H1 (cell line): ENCODE measurements at regions not wholly inside any gene's neighbourhood (a gene's known extent, or its start where the extent isn't known, plus 50 kb on each side); places are given as distances from the start of the nearest gene placed in this dataset.

Experiments used
- BCL11A ChIP-seq, 2 experiments: IDR thresholded peaks; one replicate each; pipeline ENCODE4 v1.6.1; 2011; ENCODE audit warnings: low read depth in 2 of 2, low read length in 2 of 2, mild to moderate bottlenecking in 2 of 2
- JUN ChIP-seq: IDR thresholded peaks from 2 replicates; pipeline ENCODE4 v1.6.1; 2011; ENCODE audit warnings: low read depth, mild to moderate bottlenecking, improper control_type of control experiment, low read length
- POLR2AphosphoS5 ChIP-seq: IDR thresholded peaks from 2 replicates; pipeline ENCODE4 v1.6.1; 2011; ENCODE audit warnings: low read depth, low read length
- TCF12 ChIP-seq: IDR thresholded peaks from 2 replicates; pipeline ENCODE4 v1.6.1; 2011; ENCODE audit warnings: low read depth, mild to moderate bottlenecking, low read length
- TF ChIP-seq, protein P1 (sequence below), 3 experiments: IDR thresholded peaks; 1 replicate in 2 of 3; 2 replicates in 1 of 3; pipeline versions ENCODE4 v1.5.1 to v1.6.1; 2011; ENCODE audit warnings: low read length in 3 of 3, mild to moderate bottlenecking in 3 of 3, inconsistent platforms in 2 of 3, low read depth in 1 of 3, moderate library complexity in 1 of 3; ENCODE audit not compliant: insufficient read depth in 1 of 3; ENCODE audit errors: control extremely low read depth in 1 of 3
- TF ChIP-seq, protein P2 (sequence below): IDR thresholded peaks from 2 replicates; pipeline ENCODE4 v1.6.1; 2011; ENCODE audit warnings: low read depth, mild to moderate bottlenecking, low read length; ENCODE audit not compliant: insufficient read depth

- TF ChIP-seq JUN (no peak), POLR2AphosphoS5 (no peak), BCL11A (IDR thresholded peaks at IDR 0.05; ENCODE audit: low read depth in 2 of 2, low read length in 2 of 2) (no peak), TCF12 (no peak)
- TF ChIP-seq, protein P1, sequence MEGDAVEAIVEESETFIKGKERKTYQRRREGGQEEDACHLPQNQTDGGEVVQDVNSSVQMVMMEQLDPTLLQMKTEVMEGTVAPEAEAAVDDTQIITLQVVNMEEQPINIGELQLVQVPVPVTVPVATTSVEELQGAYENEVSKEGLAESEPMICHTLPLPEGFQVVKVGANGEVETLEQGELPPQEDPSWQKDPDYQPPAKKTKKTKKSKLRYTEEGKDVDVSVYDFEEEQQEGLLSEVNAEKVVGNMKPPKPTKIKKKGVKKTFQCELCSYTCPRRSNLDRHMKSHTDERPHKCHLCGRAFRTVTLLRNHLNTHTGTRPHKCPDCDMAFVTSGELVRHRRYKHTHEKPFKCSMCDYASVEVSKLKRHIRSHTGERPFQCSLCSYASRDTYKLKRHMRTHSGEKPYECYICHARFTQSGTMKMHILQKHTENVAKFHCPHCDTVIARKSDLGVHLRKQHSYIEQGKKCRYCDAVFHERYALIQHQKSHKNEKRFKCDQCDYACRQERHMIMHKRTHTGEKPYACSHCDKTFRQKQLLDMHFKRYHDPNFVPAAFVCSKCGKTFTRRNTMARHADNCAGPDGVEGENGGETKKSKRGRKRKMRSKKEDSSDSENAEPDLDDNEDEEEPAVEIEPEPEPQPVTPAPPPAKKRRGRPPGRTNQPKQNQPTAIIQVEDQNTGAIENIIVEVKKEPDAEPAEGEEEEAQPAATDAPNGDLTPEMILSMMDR (IDR thresholded peaks at IDR 0.05; ENCODE audit: control extremely low read depth in 1 of 3, insufficient read depth in 1 of 3, low read depth in 1 of 3, low read length in 3 of 3) = no peak
- TF ChIP-seq, protein P2, sequence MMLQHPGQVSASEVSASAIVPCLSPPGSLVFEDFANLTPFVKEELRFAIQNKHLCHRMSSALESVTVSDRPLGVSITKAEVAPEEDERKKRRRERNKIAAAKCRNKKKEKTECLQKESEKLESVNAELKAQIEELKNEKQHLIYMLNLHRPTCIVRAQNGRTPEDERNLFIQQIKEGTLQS = no peak
These were observed 843.0 kb downstream of the METTL15 start for GRCh38 chr11:28951191-28951590.
